WERI-Rb-1 (cell line): ENCODE measurements at regions not wholly inside any gene's neighbourhood (a gene's known extent, or its start where the extent isn't known, plus 50 kb on each side); places are given as distances from the start of the nearest gene placed in this dataset.
A peak's percentile ranks its signal among the peaks of the same experiment; 100 is the strongest.
"Not testable (repeated sequence)": the region's sequence is repeated elsewhere in the genome, so short reads cannot be mapped to it uniquely, and the experiment has no call there.

Experiments used
- DNase-seq: peaks from one replicate; pipeline ENCODE4 v3.0.0-alpha.2; 2020
- H3K27ac ChIP-seq: fragments of 250-450 bp; sonication (Bioruptor Pico); 2 replicates; pipeline ENCODE4 v1.5.1; 2020; ENCODE audit warnings: mild to moderate bottlenecking, moderate library complexity
- H3K27me3 ChIP-seq: fragments of 250-450 bp; sonication (Bioruptor Pico); 2 replicates; pipeline ENCODE4 v1.5.1; 2021; ENCODE audit warnings: mild to moderate bottlenecking, low read depth, moderate library complexity; ENCODE audit not compliant: insufficient read depth, severe bottlenecking
- H3K36me3 ChIP-seq: fragments of 250-450 bp; sonication (Bioruptor Pico); 2 replicates; pipeline ENCODE4 v1.5.1; 2020; ENCODE audit warnings: mild to moderate bottlenecking, moderate library complexity
- H3K4me3 ChIP-seq: 2 replicates; pipeline ENCODE4 v1.5.1; 2011; ENCODE audit warnings: low read depth, mild to moderate bottlenecking, control low read depth, low read length
- H3K9me3 ChIP-seq: fragments of 250-450 bp; sonication (Bioruptor Pico); 2 replicates; pipeline ENCODE4 v1.5.1; 2021; ENCODE audit warnings: mild to moderate bottlenecking, moderate library complexity; ENCODE audit not compliant: severe bottlenecking
- TF ChIP-seq, protein P1 (sequence below): IDR thresholded peaks from 2 replicates; pipeline ENCODE4 v1.5.1; 2011; ENCODE audit warnings: low read depth, mild to moderate bottlenecking, control low read depth, inconsistent platforms, low read length

GRCh38 chr7:81449105-81449504, 320.7 kb downstream of the HGF start:
- no peak for DNase-seq
- no peaks in the 10 kb centered on the region for H3K36me3 ChIP-seq
- no peaks in the 10 kb centered on the region for H3K9me3 ChIP-seq
- TF ChIP-seq, protein P1, sequence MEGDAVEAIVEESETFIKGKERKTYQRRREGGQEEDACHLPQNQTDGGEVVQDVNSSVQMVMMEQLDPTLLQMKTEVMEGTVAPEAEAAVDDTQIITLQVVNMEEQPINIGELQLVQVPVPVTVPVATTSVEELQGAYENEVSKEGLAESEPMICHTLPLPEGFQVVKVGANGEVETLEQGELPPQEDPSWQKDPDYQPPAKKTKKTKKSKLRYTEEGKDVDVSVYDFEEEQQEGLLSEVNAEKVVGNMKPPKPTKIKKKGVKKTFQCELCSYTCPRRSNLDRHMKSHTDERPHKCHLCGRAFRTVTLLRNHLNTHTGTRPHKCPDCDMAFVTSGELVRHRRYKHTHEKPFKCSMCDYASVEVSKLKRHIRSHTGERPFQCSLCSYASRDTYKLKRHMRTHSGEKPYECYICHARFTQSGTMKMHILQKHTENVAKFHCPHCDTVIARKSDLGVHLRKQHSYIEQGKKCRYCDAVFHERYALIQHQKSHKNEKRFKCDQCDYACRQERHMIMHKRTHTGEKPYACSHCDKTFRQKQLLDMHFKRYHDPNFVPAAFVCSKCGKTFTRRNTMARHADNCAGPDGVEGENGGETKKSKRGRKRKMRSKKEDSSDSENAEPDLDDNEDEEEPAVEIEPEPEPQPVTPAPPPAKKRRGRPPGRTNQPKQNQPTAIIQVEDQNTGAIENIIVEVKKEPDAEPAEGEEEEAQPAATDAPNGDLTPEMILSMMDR, result no peak
- H3K27me3 ChIP-seq, result no peaks in the 10 kb centered on the region
- H3K4me3 ChIP-seq, result no peak overlapping the region
- no peak overlapping the region for H3K27ac ChIP-seq

DNA sequence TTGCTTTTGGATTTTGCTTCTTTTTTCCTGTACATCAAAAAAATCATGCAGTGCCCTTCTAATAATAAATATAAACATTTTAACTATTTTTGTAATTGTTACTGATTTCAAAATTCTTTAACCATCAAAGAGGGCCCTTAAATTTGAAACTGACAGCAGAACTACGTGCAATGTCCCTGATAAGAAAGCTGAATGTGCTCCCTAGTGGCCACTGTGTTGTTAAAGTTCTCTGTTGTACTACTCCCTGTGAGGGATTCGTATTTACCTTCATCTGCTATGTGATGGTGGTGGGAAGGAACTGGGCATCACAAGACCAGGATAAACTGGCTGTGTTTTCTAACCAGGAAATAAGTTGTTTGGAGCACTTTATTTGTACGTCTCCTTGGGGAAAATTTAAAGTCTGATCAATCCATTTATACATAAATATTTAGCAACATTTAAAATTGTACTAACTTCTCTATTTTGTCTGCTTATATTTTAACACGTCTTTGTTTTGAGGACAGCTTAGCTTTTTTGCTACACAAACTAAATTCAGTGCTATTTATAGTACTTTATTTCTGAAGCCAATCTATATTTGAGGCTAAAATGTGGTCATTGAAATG, 322.4 kb downstream of the HGF start:
- no peaks in the 10 kb centered on the region for H3K27me3 ChIP-seq
- H3K36me3 ChIP-seq, result no peaks in the 10 kb centered on the region
- peak; percentile 30 for DNase-seq
- TF ChIP-seq, protein P1, result peak; percentile 40
- H3K27ac ChIP-seq, result no peak overlapping the region
- no peak overlapping the region for H3K4me3 ChIP-seq
- H3K9me3 ChIP-seq, result no peaks in the 10 kb centered on the region

GRCh38 chr7:81446212-81446611, 323.6 kb downstream of the HGF start:
- no peaks in the 10 kb centered on the region for H3K27me3 ChIP-seq
- H3K9me3 ChIP-seq, result no peaks in the 10 kb centered on the region
- H3K27ac ChIP-seq, result no peak overlapping the region
- no peaks in the 10 kb centered on the region for H3K36me3 ChIP-seq
- H3K4me3 ChIP-seq, result no peak overlapping the region
- TF ChIP-seq, protein P1, result no peak
- no peak for DNase-seq

GRCh38 chr7:81445462-81445861, 324.4 kb downstream of the HGF start:
- Histone ChIP-seq H3K9me3 (no peaks in the 10 kb centered on the region), H3K27me3 (no peaks in the 10 kb centered on the region), H3K36me3 (no peaks in the 10 kb centered on the region), H3K4me3 (no peak overlapping the region), H3K27ac (no peak overlapping the region)
- no peak for DNase-seq
- TF ChIP-seq, protein P1, result no peak

DNA sequence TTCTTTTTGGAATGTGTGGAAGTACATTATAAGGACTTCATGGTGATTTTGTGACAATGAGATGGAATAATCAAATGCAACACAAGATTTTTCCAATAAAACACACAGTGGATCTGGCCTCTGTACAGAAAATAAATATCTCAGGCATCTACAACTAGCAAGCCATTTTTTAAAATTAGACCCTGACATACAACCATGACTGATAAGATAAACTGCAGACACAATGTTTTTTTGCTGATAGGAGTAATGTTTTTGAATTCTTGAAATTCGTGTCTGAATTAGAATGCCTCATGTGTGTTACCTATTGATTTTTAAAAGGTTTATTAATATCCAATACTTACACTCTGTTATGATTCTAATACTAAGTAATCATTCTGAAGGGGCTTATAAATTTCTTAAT, 328.1 kb downstream of the HGF start:
- TF ChIP-seq, protein P1, result no peak
- no peaks in the 10 kb centered on the region for H3K27me3 ChIP-seq
- H3K9me3 ChIP-seq, result no peaks in the 10 kb centered on the region
- H3K27ac ChIP-seq, result no peak overlapping the region
- no peak overlapping the region for H3K4me3 ChIP-seq
- H3K36me3 ChIP-seq, result no peaks in the 10 kb centered on the region
- DNase-seq, result no peak

GRCh38 chr7:81439591-81439990, 330.3 kb downstream of the HGF start:
- no peak overlapping the region for H3K27ac ChIP-seq
- TF ChIP-seq, protein P1, result no peak
- no peak for DNase-seq

DNA sequence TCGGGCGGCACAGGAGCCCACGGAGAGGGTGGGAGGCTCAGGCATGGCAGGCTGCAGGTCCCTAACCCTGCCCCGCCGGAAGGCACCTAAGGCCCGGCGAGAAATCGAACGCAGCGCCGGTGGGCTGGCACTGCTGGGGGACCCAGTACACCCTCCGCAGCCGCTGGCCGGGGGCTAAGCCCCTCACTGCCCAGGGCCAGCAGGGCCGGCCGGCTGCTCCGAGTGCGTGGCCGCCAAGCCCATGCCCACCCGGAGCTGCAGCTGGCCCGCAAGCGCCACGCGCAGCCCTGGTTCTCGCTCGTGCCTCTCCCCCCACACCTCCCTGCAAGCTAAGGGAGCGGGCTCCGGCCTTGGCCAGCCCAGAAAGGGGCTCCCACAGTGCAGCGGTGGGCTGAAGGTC, 332.7 kb downstream of the HGF start:
- not testable (repeated sequence) for H3K9me3 ChIP-seq, H3K27me3 ChIP-seq, DNase-seq, H3K36me3 ChIP-seq, H3K4me3 ChIP-seq, H3K27ac ChIP-seq

More at GRCh38 chr7:81439591-81439990, 330.3 kb downstream of the HGF start:
- Histone ChIP-seq H3K9me3 (no peaks in the 10 kb centered on the region), H3K27me3 (no peaks in the 10 kb centered on the region), H3K4me3 (no peak overlapping the region), H3K36me3 (no peaks in the 10 kb centered on the region)
